ENCODE measurements at regions not wholly inside any gene's neighbourhood (a gene's known extent, or its start where the extent isn't known, plus 50 kb on each side); places are given as distances from the start of the nearest gene placed in this dataset.

- TF ChIP-seq, protein P1, sequence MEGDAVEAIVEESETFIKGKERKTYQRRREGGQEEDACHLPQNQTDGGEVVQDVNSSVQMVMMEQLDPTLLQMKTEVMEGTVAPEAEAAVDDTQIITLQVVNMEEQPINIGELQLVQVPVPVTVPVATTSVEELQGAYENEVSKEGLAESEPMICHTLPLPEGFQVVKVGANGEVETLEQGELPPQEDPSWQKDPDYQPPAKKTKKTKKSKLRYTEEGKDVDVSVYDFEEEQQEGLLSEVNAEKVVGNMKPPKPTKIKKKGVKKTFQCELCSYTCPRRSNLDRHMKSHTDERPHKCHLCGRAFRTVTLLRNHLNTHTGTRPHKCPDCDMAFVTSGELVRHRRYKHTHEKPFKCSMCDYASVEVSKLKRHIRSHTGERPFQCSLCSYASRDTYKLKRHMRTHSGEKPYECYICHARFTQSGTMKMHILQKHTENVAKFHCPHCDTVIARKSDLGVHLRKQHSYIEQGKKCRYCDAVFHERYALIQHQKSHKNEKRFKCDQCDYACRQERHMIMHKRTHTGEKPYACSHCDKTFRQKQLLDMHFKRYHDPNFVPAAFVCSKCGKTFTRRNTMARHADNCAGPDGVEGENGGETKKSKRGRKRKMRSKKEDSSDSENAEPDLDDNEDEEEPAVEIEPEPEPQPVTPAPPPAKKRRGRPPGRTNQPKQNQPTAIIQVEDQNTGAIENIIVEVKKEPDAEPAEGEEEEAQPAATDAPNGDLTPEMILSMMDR (IDR thresholded peaks at IDR 0.05; ENCODE audit: insufficient read depth, low read depth, low read length): no peak
- TF ChIP-seq EZH2 (IDR thresholded peaks at IDR 0.05; ENCODE audit: insufficient read depth, low read length): no peak
These were observed 116.7 kb upstream of the F3 start for GRCh38 chr1:94658221-94658620.
